SK-N-SH treated with all-trans-retinoic acid at 6 μM for 48 hours (cell line): ENCODE measurements at regions not wholly inside any gene's neighbourhood (a gene's known extent, or its start where the extent isn't known, plus 50 kb on each side); places are given as distances from the start of the nearest gene placed in this dataset.

Source experiments
- PATZ1 ChIP-seq: fragments of 250-450 bp; sonication (Bioruptor Pico); IDR thresholded peaks from 2 replicates; pipeline ENCODE4 v1.8.0; 2020; ENCODE audit warnings: mild to moderate bottlenecking, moderate library complexity, borderline replicate concordance
- ZNF565 ChIP-seq: fragments of 450-650 bp; formaldehyde crosslinking; conservative IDR thresholded peaks from 2 replicates; pipeline ENCODE4 v1.5.0; 2020; ENCODE audit warnings: low read depth, mild to moderate bottlenecking, moderate library complexity

- TF ChIP-seq ZNF565 (CRISPR knock-in tag) (no peak), PATZ1 (CRISPR knock-in tag) (no peak)
These were observed 63.1 kb upstream of the SLC2A1 start for GRCh38 chr1:43021547-43022474.
